ENCODE measurements at regions not wholly inside any gene's neighbourhood (a gene's known extent, or its start where the extent isn't known, plus 50 kb on each side); places are given as distances from the start of the nearest gene placed in this dataset.

DNA sequence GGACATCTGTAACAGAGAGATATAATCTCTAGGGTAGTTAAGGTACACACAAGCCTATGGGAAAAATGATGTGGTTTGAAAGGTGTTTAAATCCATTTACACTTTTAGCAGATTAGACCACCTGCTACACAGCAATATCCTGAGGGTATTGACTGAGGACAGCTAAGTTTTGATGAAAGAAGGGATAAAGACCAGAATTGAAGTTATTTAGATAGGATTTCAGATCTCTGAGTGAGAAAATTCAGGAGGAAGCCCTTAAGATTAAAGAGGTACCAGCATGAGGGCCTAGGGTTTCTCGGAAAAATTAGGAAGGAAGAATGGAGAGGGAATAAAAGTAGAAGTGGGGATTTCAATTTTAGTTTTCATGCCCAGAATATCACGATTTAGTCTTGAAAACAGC is 267.3 kb downstream of the COX7C start:
- Histone ChIP-seq H3K9me3 (ENCODE audit: low read depth) (no peaks in the 10 kb centered on the region), H3K36me3 (no peaks in the 10 kb centered on the region), H3K27me3 (no peaks in the 10 kb centered on the region), H3K4me3 (no peak overlapping the region), H3K4me1 (ENCODE audit: low read depth) (peaks cover 11% of the 10 kb centered on the region), H3K27ac (no peak overlapping the region)
- DNase-seq (ENCODE audit: low read depth in 1 of 2, low spot score in 1 of 2), result no peak
- TF ChIP-seq, protein P1, sequence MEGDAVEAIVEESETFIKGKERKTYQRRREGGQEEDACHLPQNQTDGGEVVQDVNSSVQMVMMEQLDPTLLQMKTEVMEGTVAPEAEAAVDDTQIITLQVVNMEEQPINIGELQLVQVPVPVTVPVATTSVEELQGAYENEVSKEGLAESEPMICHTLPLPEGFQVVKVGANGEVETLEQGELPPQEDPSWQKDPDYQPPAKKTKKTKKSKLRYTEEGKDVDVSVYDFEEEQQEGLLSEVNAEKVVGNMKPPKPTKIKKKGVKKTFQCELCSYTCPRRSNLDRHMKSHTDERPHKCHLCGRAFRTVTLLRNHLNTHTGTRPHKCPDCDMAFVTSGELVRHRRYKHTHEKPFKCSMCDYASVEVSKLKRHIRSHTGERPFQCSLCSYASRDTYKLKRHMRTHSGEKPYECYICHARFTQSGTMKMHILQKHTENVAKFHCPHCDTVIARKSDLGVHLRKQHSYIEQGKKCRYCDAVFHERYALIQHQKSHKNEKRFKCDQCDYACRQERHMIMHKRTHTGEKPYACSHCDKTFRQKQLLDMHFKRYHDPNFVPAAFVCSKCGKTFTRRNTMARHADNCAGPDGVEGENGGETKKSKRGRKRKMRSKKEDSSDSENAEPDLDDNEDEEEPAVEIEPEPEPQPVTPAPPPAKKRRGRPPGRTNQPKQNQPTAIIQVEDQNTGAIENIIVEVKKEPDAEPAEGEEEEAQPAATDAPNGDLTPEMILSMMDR (IDR thresholded peaks at IDR 0.05; ENCODE audit: low read depth, low read length), result no peak

- Histone ChIP-seq H3K27ac (no peak overlapping the region), H3K4me3 (no peak overlapping the region), H3K36me3 (no peaks in the 10 kb centered on the region), H3K4me1 (ENCODE audit: low read depth) (peaks cover 11% of the 10 kb centered on the region), H3K9me3 (ENCODE audit: low read depth) (no peaks in the 10 kb centered on the region), H3K27me3 (no peaks in the 10 kb centered on the region)
- TF ChIP-seq, protein P1 (IDR thresholded peaks at IDR 0.05; ENCODE audit: low read depth, low read length), result no peak
- peak in 1 of 2 donors; percentile 91 for DNase-seq (ENCODE audit: low read depth in 1 of 2, low spot score in 1 of 2)
Observed at GRCh38 chr5:86885489-86886230, 267.9 kb downstream of the COX7C start.

DNA sequence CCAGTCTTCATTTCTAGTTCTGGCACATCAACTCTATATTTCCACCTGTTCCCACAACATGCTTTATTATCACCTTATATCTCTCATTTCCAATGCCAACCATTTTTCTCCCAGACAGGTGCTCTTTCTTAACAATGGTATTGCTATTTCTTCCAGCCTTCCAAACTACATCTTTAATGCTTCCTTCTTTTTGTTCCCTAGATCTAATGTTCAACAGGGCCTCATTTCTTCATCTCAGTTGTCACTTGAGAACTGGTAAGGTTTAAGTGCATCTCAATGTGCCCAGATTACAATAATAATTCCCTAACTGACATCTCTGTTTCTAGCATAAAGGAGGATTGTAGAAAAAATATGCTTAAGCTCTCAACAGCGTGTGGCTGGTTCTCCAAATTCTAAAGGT is 272.6 kb downstream of the COX7C start:
- H3K27me3 ChIP-seq, result no peaks in the 10 kb centered on the region
- H3K4me1 ChIP-seq (ENCODE audit: low read depth), result no peaks in the 10 kb centered on the region
- TF ChIP-seq, protein P1 (IDR thresholded peaks at IDR 0.05; ENCODE audit: low read depth, low read length), result no peak
- no peaks in the 10 kb centered on the region for H3K9me3 ChIP-seq (ENCODE audit: low read depth)
- H3K27ac ChIP-seq, result no peak overlapping the region
- no peak for DNase-seq (ENCODE audit: low read depth in 1 of 2, low spot score in 1 of 2)
- H3K4me3 ChIP-seq, result no peak overlapping the region
- H3K36me3 ChIP-seq, result no peaks in the 10 kb centered on the region

DNA sequence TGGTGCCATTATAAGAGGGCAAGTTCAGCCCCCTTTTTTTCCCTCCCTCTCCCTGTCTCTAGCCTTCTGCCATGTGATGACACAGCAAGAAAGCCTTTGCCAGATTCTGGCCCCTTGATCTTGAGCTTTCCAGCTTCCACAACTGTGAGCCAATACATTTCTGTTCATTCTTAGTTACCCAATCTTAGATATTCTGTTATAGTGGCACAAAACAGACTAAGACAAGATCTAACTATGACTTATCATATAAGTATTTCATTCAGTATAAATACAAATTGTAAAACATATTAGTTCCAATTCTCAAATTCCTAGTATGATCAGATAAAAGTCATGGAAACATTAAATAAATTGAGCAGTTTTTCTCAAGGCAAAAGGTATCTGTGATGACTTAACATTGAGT is 276.3 kb downstream of the COX7C start:
- Histone ChIP-seq H3K27me3 (no peaks in the 10 kb centered on the region), H3K36me3 (no peaks in the 10 kb centered on the region), H3K27ac (no peak overlapping the region), H3K4me3 (no peak overlapping the region), H3K4me1 (ENCODE audit: low read depth) (no peaks in the 10 kb centered on the region), H3K9me3 (ENCODE audit: low read depth) (no peaks in the 10 kb centered on the region)
- DNase-seq (ENCODE audit: low read depth in 1 of 2, low spot score in 1 of 2), result peak in 1 of 2 donors; percentile 66
- TF ChIP-seq, protein P1 (IDR thresholded peaks at IDR 0.05; ENCODE audit: low read depth, low read length), result no peak

- TF ChIP-seq, protein P1 (IDR thresholded peaks at IDR 0.05; ENCODE audit: low read depth, low read length), result no peak
- Histone ChIP-seq H3K4me3 (no peak overlapping the region), H3K4me1 (ENCODE audit: low read depth) (no peaks in the 10 kb centered on the region), H3K27ac (no peak overlapping the region), H3K9me3 (ENCODE audit: low read depth) (no peaks in the 10 kb centered on the region), H3K36me3 (no peaks in the 10 kb centered on the region), H3K27me3 (no peaks in the 10 kb centered on the region)
- DNase-seq (ENCODE audit: low read depth in 1 of 2, low spot score in 1 of 2), result no peak
Observed at GRCh38 chr5:86896916-86897315, 279.2 kb downstream of the COX7C start.

Measured in cardiac muscle cell (in vitro differentiated cells and primary cell).